Stimulated activated CD8-positive, alpha-beta memory T cell treated with anti-CD3 and anti-CD28 coated beads, Interleukin-4, amount 100 ng/mL, for 48 hours (primary cell): ENCODE measurements at regions not wholly inside any gene's neighbourhood (a gene's known extent, or its start where the extent isn't known, plus 50 kb on each side); places are given as distances from the start of the nearest gene placed in this dataset.

Source experiments
- DNase-seq: peaks from one replicate; pipeline ENCODE4 v3.0.0-alpha.2; 2020

- DNase-seq: no peak
Observed at GRCh38 chr16:86632206-86632605, 53.9 kb downstream of the FOXL1 start.

GRCh38 chr16:86632944-86633343, 54.6 kb downstream of the FOXL1 start:
- no peak for DNase-seq

- no peak for DNase-seq
Observed at GRCh38 chr16:86634292-86634691, 55.9 kb downstream of the FOXL1 start.

GRCh38 chr16:86635176-86635876, 57.0 kb downstream of the FOXL1 start:
- no peak for DNase-seq

DNA sequence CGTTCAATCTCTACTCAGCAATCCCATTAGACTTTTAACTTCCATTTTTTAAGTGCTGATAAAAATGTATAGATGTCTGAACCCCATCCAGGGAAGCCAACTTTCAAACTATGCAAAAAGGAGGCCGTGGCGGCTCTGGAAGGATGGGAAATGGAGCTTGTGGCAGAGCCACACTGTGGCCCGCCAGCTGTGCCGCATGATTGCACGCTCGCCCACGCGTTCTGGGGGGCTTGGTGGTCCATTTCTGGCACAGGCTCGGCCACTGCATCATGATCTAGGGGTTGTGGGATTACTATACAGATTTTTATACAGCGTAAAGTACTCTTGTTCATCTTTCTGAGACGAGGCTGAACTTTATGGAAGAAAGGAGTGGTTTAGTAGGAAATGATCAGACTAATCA, 57.6 kb downstream of the FOXL1 start:
- DNase-seq: no peak

DNA sequence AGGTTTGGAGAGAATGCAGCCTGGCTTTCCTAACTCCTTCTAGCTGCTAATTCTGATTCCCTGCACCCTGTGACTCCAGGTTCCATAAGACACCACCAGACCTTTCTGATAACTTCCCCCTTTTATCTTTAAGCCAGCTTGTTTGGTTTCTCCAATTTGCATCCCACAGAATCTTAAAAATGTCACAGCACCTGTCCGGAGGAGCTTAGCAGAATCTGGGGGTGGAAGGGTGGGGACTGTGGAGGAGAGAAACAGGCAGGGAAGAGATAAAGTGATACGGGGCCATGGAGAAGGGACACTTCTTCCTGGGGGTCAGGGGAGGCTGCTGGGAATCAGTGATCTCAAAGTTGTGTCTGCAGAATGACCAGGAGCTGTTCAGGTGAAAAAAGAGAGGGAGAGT, 59.4 kb downstream of the FOXL1 start:
- no peak for DNase-seq

DNA sequence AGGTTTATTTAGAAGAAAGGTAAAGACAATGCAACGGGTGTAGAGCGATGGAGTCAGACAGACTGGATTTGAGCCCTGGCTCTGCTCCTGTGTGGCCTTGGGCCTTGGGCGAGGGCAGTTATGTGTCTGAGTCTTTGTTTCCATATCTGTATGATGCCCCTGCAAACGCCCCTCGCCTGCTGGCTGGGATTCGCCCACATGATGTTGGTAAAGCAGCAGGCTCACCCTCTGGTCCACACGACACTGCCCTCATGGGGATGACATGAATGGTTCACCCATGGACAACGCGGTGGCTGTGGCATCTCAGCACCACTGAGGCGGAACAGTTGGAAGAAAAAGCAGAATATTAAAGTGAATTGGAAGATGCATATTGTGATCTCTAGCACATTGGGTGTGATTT, 60.3 kb downstream of the FOXL1 start:
- DNase-seq: no peak

GRCh38 chr16:86639354-86639753, 61.0 kb downstream of the FOXL1 start:
- DNase-seq: no peak

GRCh38 chr16:86640265-86640843, 62.0 kb downstream of the FOXL1 start:
- no peak for DNase-seq

DNA sequence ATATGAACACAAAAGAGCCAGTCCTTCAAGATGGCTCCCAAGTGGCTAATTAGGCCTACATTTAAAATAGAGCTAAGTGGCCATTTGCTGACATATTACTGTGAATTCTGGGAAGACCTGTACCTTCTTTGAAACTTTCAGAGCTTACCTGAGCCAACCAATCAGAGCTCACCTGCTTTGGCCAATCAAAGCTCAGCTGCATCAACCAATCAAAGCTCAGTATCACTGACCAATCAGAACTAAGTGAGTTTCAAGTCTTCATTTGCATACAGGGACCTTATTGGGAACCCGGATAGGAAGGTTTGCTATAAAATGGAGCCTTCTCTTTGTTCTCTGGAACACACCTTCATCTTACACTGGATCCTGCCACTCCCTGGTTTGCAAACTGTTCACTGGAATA, 63.7 kb downstream of the FOXL1 start:
- no peak for DNase-seq

- no peak for DNase-seq
Observed at GRCh38 chr16:86643671-86644070, 65.3 kb downstream of the FOXL1 start.

DNA sequence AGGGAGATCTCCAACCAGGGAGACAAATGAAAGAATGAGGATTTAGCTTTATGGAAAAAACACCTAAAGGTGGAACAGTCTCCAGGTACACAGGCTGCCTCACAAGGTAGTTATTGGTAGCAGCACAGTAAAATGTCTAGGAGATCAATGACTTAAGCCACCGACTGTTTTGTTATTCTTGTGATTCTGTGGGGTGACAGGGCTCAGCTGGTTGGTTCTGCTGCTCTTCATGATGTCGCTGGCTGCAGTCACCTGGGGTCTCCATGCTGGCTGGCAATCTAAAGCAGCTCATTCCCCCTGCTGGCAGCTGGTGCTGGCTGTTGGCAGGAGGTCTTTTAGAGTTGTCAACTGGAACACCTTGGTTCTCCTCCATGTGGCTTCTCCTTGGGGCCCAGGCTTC, 69.2 kb downstream of the FOXL1 start:
- DNase-seq: no peak

DNA sequence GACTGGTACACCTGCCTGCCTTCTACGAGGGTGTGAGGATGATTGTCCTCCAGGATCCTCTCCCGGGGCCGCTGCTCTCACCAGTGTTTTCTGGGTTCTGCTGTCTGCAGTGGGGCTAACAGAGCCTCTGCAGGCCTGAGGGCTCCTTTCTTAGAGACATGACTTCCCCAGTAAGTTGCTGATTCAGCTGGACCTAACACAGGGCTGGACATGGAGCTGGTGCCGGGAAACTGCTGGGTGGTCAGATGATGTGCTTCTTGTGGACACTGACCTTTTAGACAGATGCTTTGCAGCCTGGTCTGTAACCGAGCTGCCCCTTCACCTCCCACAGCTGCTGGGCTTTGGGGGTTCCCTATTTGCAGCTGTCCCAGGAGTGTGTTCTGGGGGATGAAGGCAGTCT, 71.5 kb downstream of the FOXL1 start:
- no peak for DNase-seq

DNA sequence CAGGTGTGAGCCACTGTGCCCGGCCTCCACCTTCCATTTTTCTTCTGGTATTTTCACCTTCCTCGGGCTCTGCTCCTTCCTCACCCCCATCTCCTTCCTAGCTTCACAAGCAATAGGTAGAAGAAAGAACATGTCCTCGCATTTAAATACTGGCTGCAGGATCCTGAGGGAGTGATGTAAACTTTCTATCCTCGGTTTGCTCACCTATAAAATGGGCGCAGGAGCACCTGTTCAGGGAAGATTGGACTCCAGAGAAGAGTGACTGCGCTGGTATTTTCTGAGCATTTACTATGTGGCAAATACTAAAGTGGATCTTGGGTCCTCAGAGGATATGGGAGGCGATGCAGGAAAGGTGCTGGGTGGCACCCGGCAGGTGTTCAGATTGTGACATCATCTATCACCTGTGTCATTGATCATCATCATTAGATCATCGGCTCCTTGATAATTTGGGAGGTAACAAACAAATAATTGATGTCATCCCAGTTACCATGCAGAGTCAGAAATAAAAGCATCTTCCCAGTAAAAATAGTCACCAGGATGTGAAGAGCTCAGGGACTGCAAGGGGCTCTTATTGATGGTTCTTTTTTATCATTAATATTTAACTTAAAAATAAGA, 72.8 kb downstream of the FOXL1 start:
- DNase-seq: no peak

- no peak for DNase-seq
Observed at GRCh38 chr16:86651823-86652222, 73.5 kb downstream of the FOXL1 start.

DNA sequence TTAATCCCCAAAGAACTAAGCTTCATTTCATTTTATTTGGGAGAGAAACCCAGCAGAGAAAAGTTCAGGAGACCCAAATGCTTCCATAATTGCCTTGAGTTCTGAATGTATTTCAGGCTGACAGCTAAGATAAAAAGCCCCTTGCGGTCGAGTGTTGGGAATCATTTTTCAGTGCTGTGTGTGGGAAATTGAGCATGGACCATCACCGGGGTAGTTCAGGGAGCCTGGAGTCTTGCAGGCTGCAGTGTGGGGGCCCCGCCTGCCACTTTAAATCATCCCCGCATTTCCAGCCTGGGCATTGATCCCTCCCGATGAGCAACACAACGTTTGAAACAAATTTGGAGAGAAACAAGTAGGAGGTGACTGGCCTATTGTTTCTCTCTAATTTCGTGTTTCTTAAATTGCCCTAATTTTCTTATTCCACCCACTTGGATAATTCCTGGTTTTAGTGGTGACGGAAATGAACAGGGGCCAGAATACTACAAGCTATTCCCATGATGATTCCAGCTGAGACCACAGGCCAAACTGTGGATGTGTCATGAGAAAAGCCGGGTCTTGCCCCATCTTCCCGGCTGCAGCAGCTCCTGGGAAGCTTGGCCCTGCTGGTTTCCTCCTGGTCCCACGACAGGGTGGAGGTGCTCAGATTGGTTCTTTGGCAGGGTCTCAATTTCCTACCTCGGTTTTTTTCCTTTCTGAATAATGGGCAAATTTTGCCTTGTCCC, 75.1 kb downstream of the FOXL1 start:
- DNase-seq: no peak

GRCh38 chr16:86657972-86658371, 79.6 kb downstream of the FOXL1 start:
- DNase-seq: no peak

- DNase-seq: no peak
Observed at GRCh38 chr16:86660623-86661022, 82.3 kb downstream of the FOXL1 start.

GRCh38 chr16:86661706-86662105, 83.4 kb downstream of the FOXL1 start:
- DNase-seq: no peak

DNA sequence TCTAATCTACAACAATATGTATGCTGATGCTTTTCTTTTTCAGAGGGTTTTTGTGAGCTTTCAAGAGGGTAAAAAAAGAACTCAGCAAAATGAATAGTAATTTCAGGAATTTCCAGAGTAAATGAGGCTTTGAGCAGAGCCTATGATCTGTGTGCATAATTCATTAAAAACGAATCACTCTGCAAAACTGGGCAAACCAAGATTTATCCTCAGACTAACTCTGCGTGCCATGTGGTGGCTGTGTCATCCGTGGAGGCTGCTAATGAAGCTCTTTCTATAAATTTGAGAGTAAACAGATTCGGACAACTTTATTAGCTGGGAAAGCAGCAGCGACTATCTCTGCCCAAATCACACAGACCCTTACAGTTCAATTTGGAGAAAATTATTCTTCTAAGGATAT, 83.8 kb downstream of the FOXL1 start:
- DNase-seq: no peak

GRCh38 chr16:86662740-86663139, 84.4 kb downstream of the FOXL1 start:
- DNase-seq: no peak

- peak; percentile 29 for DNase-seq
Observed at GRCh38 chr16:86663685-86664521, 85.6 kb downstream of the FOXL1 start.
